GM12873 (cell line): ENCODE measurements at regions not wholly inside any gene's neighbourhood (a gene's known extent, or its start where the extent isn't known, plus 50 kb on each side); places are given as distances from the start of the nearest gene placed in this dataset.

Source experiments
- CTCF ChIP-seq: IDR thresholded peaks from 2 replicates; pipeline ENCODE4 v1.5.1; 2012; ENCODE audit warnings: low read depth, mild to moderate bottlenecking, moderate library complexity, low read length, control low read depth; ENCODE audit not compliant: insufficient read depth; ENCODE audit errors: missing control alignments

DNA sequence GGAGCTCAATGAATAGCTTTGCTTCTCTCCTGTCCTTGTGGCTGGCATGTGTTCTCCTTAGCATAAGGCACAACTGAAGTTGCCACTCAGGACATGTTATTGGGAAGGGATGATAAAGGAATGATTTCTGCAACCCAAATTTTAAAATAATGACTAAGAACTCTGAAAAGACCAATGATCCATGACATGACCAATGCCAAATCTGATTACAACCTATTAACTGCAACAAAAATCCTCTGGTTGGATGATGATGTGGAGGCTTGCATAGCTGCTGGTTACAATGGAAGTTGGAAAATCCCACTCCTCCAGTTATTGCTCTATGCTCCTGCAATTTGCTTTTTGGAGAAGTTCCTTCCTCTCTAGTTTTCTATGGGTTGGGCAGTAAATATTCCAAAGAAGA lies 63.4 kb upstream of the FBXL4 start:
- TF ChIP-seq CTCF: no peak

GRCh38 chr6:99002831-99003230 lies 55.1 kb upstream of the FBXL4 start:
- no peak for TF ChIP-seq CTCF

DNA sequence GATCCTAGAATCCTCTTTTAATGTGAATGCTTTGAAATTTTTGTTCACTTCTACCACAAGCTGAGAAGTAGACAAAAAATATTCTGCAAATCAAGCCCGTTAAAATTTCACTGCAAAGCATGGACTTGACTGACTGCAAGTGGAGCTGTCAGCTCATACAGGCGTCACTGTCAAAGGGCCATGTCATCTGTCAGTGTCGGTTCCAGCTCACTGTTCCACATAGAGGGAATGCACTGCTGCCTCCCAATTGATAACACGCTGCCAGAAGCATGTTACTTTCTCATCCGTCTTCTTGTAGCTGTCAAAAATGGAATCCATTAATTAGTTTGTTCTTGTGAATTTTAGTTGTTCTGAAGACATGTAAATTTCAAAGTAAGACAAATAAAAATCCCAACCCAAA lies 50.4 kb upstream of the FBXL4 start:
- no peak for TF ChIP-seq CTCF
